Astrocyte (in vitro differentiated cells and primary cell): ENCODE measurements at regions not wholly inside any gene's neighbourhood (a gene's known extent, or its start where the extent isn't known, plus 50 kb on each side); places are given as distances from the start of the nearest gene placed in this dataset.

Experiments used
- EZH2 ChIP-seq: IDR thresholded peaks from 2 replicates; pipeline ENCODE4 v1.6.1; 2012; ENCODE audit warnings: mild to moderate bottlenecking, low read length, inconsistent platforms; ENCODE audit not compliant: insufficient read depth
- TF ChIP-seq, protein P1 (sequence below): IDR thresholded peaks from 2 replicates; pipeline ENCODE4 v1.5.1; 2011; ENCODE audit warnings: low read depth, mild to moderate bottlenecking, inconsistent platforms, low read length, moderate library complexity; ENCODE audit not compliant: insufficient read depth

DNA sequence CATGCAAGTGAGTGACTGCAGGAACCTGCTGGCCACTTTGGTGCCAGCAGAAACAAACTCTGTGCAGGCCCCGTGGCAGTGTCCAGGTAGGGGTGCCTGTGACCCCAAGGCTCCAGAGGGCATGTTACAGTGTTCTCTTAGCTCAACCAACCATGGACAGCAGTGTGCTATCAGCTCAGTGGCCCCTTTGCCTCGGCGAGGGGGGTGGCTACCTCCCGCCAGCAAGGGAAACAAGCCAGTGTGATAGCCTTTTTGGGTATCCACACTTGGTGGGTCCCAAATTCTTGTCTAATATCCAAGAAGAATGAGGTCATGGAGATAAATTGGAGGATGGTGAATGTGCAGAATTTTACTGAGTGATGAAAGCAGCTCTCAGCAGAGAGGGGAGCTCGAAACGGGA is 298.6 kb upstream of the SLC30A5 start:
- TF ChIP-seq, protein P1, sequence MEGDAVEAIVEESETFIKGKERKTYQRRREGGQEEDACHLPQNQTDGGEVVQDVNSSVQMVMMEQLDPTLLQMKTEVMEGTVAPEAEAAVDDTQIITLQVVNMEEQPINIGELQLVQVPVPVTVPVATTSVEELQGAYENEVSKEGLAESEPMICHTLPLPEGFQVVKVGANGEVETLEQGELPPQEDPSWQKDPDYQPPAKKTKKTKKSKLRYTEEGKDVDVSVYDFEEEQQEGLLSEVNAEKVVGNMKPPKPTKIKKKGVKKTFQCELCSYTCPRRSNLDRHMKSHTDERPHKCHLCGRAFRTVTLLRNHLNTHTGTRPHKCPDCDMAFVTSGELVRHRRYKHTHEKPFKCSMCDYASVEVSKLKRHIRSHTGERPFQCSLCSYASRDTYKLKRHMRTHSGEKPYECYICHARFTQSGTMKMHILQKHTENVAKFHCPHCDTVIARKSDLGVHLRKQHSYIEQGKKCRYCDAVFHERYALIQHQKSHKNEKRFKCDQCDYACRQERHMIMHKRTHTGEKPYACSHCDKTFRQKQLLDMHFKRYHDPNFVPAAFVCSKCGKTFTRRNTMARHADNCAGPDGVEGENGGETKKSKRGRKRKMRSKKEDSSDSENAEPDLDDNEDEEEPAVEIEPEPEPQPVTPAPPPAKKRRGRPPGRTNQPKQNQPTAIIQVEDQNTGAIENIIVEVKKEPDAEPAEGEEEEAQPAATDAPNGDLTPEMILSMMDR: no peak
- TF ChIP-seq EZH2: no peak
